SK-N-MC (cell line): ENCODE measurements at regions not wholly inside any gene's neighbourhood (a gene's known extent, or its start where the extent isn't known, plus 50 kb on each side); places are given as distances from the start of the nearest gene placed in this dataset.
A peak's percentile ranks its signal among the peaks of the same experiment; 100 is the strongest.

Source experiments
- EZH2 ChIP-seq: fragments of 200-600 bp; sonication (generic); IDR thresholded peaks from one replicate; pipeline ENCODE4 v1.6.1; 2017; ENCODE audit warnings: antibody characterized with exemption
- FOXP2 ChIP-seq: optimal IDR thresholded peaks from 2 replicates; pipeline ENCODE3; 2011; ENCODE audit warnings: mild to moderate bottlenecking, moderate library complexity; ENCODE audit not compliant: insufficient read depth; ENCODE audit errors: extremely low read length, control extremely low read depth
- POLR2AphosphoS5 ChIP-seq: IDR thresholded peaks from 2 replicates; pipeline ENCODE4 v1.6.1; 2012; ENCODE audit warnings: mild to moderate bottlenecking, low read depth, low read length, borderline replicate concordance

DNA sequence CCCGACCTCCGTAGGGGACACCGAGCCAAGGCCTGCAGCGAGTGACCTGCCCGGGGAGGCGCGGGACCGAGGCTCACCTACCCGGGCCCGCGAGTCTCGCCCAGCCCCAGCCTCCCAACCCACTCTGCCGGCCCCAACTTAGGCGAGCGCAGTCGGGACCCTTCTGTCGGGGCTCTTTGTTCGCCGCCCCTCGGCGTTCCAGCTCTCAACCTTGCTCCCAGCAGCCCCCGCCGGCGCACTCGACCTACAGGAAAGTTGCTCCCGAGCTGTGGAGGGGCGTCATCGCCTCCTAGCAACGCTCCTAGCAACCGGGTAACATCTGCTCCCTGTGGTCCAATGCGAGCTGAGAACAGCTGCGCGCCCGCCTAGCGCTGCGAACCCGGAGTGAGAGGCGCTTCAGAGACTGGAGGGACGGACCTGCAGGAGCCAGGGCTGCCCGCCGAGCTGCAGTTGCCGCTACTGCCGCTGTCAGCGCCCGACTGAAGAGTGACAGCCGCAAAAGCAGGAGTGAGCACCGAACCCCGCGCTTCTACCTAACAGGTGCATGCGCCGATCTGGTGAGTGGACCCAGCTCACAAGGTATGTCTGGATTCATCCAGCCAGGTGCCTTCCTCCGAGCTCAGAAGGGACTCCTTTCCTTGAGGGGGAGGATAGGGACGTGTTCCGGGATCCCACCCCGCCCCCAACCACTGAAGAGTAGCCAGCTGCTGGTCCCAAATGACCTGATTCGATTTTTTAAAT, 355.0 kb downstream of the SNAPC1 start:
- TF ChIP-seq EZH2 (peak; percentile 64), POLR2AphosphoS5 (no peak), FOXP2 (no peak)
